Myocyte (in vitro differentiated cells): ENCODE measurements at regions not wholly inside any gene's neighbourhood (a gene's known extent, or its start where the extent isn't known, plus 50 kb on each side); places are given as distances from the start of the nearest gene placed in this dataset.
A peak's percentile ranks its signal among the peaks of the same experiment; 100 is the strongest.

Source experiments
- DNase-seq: peaks from one replicate; pipeline ENCODE4 v3.0.0-alpha.2; 2012; ENCODE audit warnings: low read depth

DNA sequence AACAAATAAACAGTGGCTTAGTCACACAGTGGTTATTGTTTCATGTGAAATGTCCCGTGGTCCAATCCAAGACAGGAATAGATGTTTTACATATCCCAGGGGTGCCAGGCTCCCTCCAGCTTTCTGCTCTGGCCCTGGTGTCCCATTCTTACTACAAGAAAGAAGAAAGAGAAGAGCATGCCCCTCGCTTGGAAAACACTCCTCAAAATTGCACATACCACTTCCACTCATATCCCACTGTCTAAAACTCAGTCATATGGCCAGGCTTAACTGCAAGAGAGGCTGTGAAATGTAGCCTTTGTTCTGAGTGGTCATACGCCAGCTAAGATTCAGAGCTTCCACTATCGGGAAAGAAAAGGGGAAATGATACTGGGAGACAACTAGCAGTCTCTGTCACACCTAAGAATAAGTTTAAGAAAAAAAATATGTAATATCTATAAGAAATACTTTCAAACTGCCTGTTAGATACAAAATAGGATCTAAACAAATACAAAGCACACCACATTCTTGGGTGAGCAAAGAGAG is 306.8 kb upstream of the FAM241A start:
- no peak for DNase-seq

GRCh38 chr4:111839141-111839540 is 306.1 kb upstream of the FAM241A start:
- no peak for DNase-seq

DNA sequence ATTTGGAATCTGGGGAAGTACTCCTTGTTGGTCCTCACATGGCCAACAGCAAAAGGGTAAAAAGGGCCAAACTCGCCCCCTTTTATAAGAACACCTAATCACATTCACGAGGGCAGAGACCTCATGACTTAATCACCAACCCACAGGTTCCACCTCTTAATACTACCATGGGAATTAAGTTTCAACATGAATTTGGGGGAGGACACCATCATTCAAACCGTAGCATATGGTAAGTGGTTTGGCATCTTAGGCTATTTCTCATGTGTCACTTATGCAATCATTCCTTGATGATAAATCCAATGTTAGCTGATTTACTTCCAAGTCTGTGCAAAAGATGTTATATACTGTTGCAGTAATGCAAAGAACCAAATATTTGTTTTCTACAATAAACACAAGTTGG is 302.9 kb upstream of the FAM241A start:
- DNase-seq: no peak

GRCh38 chr4:111847296-111848008 is 297.8 kb upstream of the FAM241A start:
- no peak for DNase-seq

DNA sequence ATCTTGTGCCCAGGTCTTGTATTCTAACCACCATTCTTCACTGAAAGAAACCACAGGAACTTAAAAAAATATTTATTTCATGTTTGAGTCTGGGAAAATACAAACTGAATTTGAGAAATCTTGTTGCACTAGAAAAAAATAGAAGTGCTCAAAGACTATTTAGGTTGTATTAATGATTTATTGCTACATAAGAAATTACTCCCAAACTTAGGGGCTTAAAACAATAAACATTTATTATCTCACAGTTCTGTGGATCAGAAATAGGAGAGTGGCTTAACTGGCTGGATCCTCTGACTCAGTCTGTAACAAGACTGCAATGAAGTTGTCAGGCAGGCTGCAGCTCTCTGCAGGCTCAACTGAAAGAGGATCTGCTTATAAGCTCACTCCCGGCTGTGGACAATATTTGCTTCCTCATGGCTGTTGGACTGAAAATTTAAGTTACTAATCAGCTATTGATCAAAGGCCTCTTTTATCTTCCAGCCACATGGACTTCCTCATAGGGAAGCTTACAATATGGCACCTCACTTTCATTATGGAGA is 295.4 kb upstream of the FAM241A start:
- no peak for DNase-seq

DNA sequence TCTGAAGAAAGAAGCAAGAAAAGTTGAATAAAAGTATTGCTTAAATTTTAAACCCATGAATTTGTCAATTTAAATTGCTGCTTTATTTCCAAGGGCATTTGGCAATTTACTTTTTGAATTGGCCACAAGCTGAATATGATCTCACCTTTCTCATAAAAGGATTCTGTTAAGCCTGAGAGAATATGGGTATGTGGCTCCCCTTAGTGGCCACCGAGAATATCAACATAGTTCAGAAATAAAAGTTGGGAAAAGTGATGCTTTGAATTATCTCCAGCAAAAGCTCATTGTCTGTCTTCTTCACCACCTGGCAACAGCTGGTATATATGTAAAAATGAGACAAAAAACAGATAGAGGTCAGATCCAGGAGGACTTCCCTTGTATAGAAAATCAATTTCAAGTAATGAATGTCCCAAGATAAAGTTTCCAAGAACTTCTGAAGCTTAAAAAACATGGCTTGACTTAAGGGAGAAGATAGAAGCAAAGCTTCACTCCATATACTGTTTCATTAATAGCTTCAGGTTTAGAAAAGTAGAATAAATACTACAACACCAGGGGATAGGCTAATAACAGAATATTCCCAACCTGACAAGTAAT is 290.7 kb upstream of the FAM241A start:
- DNase-seq: peak; percentile 38

- DNase-seq: no peak
Observed at GRCh38 chr4:111855308-111855707, 289.9 kb upstream of the FAM241A start.

GRCh38 chr4:111864066-111864465 is 281.2 kb upstream of the FAM241A start:
- DNase-seq: no peak

- DNase-seq: no peak
Observed at GRCh38 chr4:111869339-111869738, 275.9 kb upstream of the FAM241A start.

- no peak for DNase-seq
Observed at GRCh38 chr4:111871802-111872201, 273.5 kb upstream of the FAM241A start.

DNA sequence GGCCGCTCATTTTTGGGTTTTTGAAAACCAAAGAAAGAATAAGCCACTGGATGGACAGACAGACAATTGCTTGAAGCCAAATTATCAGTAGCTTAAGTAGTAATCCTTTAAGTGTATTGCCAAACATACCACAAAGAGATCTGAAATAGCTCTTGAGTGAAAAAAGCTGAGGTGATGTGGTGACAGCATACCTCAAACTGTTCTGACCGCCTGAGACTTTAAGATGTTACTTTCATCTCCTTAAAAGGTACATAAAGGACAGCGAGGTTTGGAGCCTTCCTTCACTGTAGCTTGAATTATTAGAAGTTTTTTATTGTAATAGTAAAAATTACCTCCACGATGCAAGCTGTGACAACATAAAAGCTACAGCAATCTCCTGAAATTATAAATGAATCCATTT is 271.5 kb upstream of the FAM241A start:
- no peak for DNase-seq

DNA sequence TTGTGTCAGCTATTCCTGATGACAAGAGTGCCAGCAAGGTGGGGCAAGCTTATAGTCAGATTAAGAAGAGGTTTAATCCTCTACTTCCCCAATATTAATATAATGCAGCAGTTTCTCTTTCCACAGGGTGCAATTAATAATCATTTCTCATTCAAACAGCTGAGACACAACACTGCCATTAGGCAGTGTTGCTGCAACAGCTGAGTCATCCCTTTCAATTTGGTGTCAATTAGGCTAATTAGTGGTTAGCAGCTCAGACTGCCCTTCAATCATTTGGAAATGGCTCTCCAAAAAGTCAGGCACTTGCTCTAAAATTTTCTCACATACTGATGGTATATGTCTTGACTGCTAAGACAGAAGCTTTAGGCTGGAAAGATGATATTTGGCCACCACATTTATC is 265.7 kb upstream of the FAM241A start:
- DNase-seq: no peak

GRCh38 chr4:111880116-111880515 is 265.1 kb upstream of the FAM241A start:
- DNase-seq: no peak

DNA sequence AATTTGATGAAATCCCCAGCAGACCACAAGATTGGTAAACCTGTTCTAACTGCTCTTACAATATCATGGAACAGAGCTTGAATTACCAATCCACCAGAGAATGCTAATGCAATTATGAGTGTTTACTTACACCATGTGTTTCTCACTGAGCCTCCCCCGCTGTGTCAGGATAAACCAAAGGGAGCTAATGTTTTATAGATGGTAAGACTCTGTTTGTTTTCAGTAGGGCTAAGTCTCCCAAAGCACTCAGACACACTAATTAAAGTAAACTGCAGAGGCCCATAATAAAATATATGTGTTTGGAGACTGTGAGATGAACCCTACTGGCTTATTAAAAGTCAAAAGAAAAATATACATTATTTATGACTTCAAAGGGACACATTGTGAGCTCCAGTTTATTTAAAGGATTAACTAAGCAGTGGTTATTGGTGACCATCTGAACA is 261.7 kb upstream of the FAM241A start:
- DNase-seq: peak; percentile 1

GRCh38 chr4:111890412-111890811 is 254.8 kb upstream of the FAM241A start:
- no peak for DNase-seq

GRCh38 chr4:111905511-111905910 is 239.7 kb upstream of the FAM241A start:
- no peak for DNase-seq

DNA sequence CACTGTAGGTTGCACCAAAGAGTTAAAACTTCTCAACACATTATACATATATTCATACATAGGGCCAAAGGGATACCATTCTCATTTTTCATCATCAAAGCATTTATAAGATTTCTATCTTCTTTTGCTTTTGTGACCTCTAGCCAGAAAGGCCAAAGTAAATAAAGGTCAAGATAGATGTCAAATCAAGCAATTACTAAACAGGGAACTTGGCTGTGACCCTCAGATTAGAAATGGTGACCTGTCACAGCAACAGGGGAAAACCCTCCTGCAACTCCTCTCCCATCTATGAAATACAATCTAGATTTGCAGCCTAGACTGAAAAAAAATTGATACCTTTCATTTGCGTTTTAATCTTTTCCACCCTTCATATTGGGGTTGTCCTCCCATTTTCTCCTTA is 225.6 kb upstream of the FAM241A start:
- no peak for DNase-seq

DNA sequence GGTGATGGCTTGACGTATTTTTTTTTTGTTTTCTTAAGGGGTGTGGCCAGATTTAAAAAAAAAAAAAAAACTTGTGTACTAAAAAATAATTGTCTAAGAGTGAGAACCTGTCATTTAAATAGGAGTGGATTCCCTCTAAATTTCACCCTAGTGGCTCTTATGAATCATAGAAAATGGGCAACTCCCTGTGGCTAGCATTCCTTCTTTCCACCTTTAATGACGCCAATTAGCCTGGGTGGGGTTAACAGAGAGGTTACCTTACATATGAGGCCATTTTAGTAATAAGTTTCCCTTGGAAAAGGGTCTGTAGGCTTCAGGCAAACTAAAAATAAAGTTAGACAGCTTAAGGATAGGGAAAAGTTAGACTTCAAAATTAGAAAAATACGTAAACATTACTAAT is 223.5 kb upstream of the FAM241A start:
- DNase-seq: no peak

DNA sequence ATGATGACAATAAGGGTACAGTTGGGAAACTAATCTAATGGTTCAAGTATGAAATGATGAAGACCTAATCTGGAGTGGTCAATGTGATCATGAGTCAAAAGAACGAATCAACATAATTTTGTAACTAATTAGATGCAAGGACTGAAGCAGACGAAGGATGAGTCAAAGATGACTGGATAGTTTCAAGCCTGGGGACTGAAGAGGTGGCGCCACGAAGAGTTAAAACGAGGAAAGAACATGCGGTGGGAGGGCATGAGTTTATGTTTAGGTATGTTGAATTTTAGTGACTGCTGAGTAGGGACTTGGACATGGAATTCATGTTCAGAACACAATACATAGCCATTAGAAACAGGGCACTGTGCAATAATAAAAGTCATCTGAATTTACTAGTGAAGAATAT is 221.5 kb upstream of the FAM241A start:
- no peak for DNase-seq

DNA sequence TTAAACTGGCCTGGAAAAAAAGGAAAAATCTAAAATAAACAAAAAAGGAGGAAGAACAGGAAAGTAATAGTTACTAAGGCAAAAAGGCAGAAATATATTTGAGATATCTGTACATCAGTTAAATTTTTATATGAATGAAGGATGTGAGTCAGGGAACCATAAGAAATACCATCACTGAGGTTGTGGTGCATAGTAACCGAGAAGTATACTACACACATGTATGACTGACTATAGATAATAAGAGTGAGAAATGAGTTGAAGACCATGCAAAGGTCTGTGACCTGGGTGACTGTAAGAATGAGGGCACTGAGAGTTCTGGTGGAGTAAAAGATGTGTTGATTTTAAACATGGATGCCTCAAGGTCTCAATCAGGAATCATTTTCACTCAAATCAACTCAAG is 220.6 kb upstream of the FAM241A start:
- DNase-seq: no peak

GRCh38 chr4:111930659-111931058 is 214.6 kb upstream of the FAM241A start:
- DNase-seq: no peak

DNA sequence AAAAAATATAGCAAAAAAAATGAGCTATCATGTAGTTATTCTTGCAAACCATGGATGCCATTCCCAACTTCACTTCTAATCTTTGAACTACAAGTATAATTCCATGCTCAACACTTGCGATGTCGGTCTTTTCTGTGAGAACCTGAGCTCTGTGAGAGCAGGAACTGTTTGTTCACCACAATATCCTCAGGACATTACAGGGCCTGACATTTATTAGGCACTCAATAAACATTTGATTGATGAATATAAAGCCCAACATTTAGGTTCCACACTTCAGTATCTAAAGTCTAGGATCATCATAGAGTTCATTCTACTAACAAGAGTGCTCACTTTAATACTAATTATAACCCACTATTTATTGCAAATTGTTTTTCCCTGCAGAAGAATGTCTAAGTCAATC is 211.6 kb upstream of the FAM241A start:
- DNase-seq: no peak

DNA sequence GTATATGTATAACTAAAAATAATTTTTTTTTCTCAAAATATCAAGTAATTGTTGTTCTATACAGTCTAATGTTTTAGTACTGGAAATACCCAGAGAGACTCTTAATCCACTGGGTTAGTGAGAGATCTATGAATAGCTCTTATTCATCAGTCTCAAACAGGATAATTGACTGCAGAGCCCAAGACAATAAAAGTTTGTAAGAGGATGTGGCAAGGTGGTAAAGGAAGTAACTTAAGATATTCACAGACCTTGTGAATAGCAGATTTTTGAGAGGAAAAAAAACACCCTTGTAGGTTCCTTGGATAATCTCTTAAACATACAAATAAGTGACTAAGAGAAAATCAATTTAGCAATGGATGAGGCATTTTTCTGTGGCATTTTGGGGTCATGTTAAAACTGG is 210.9 kb upstream of the FAM241A start:
- no peak for DNase-seq
